ENCODE measurements at regions not wholly inside any gene's neighbourhood (a gene's known extent, or its start where the extent isn't known, plus 50 kb on each side); places are given as distances from the start of the nearest gene placed in this dataset.
A peak's percentile ranks its signal among the peaks of the same experiment; 100 is the strongest.
"Not testable (repeated sequence)": the region's sequence is repeated elsewhere in the genome, so short reads cannot be mapped to it uniquely, and the experiment has no call there.

DNA sequence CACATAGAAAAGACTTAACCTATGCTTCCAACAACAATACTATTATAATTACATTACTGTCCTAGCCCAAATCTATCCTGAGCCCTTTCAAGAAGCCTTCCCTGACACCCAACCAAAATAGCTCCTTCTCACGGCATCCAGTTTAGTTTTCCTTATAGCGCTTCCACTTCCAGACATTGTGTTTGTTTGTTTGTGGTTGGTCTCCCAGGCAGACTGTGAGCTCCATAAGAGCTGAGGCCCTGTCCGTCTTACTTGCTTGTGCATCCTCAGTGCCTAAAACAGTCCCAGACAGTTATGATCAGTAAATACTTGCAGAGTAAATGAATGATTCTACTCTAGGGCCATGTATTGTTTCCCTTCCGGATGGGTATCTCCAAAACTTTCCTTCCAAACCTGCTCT, 68.1 kb upstream of the STARD13 start:
- Histone ChIP-seq H3K4me1 (peaks cover 0 to 67% (median 32%) of the 10 kb centered on the region in 9 donors), H3K27me3 (peaks cover 0 to 11% (median 0%) of the 10 kb centered on the region in 7 donors), H3K27ac (peak overlapping the region in 7 of 10 donors; percentile 37 to 96 (median 60)), H3K9me3 (no peaks in the 10 kb centered on the region), H3K36me3 (no peaks in the 10 kb centered on the region), H3K4me3 (no peak overlapping the region)
- 58 to 70% methylated on average over 4 of the region's 4 CpGs for WGBS, 2 donors
- TF ChIP-seq, protein P1, sequence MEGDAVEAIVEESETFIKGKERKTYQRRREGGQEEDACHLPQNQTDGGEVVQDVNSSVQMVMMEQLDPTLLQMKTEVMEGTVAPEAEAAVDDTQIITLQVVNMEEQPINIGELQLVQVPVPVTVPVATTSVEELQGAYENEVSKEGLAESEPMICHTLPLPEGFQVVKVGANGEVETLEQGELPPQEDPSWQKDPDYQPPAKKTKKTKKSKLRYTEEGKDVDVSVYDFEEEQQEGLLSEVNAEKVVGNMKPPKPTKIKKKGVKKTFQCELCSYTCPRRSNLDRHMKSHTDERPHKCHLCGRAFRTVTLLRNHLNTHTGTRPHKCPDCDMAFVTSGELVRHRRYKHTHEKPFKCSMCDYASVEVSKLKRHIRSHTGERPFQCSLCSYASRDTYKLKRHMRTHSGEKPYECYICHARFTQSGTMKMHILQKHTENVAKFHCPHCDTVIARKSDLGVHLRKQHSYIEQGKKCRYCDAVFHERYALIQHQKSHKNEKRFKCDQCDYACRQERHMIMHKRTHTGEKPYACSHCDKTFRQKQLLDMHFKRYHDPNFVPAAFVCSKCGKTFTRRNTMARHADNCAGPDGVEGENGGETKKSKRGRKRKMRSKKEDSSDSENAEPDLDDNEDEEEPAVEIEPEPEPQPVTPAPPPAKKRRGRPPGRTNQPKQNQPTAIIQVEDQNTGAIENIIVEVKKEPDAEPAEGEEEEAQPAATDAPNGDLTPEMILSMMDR (IDR thresholded peaks at IDR 0.05), result no peak
- DNase-seq (no peak), ATAC-seq (no peak)
- intact Hi-C loops (cut with DNase I), result loop anchor here in 5 of 10 donors (5.0 to 10.0 kb wide), 6 partner anchors 66 to 584 kb away; partner anchors contain the start of gene STARD13 (in 2 of the 5)

DNA sequence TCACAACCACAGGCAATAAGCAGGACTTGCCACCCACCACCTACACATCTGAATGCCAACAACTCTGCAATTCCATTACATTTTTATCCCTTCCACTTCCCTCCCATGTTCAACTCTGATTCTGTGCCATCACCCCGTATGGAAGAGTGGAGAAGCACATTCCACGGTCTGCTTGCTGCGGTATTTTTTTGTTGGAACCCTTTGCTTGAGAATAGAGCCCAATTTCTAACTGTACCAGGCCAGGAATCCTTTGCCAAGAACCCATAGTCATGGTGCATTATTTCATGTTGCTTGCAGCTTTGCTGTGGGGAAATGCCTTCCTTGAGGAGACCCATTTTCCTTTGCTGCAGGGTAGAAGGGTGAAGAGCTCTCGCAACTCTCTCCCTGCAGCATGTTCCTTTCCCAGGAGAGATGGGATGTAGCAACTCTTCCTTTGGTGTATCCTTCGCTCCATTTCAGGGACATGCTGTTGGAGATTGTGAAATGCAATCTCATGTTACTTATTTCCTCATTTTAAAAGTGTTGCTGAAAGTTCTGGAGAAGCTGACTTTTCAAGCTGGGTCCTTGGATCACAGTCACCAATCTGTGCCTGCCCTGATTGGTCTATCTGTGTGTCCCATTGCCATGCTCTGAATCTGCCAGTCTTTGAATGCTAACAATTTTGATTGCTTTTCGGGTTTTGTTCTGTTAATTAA, 69.8 kb upstream of the STARD13 start:
- intact Hi-C loops (cut with DNase I), result loop anchor here in 2 of 10 donors (10.0 kb wide), 2 partner anchors 71 to 129 kb away; partner anchors contain the start of gene STARD13 (in 1 of the 2)
- H3K4me1 ChIP-seq, result peaks cover 0 to 55% (median 21%) of the 10 kb centered on the region in 9 donors
- peak overlapping the region in 2 of 10 donors; percentile 7 to 96 for H3K27ac ChIP-seq

DNA sequence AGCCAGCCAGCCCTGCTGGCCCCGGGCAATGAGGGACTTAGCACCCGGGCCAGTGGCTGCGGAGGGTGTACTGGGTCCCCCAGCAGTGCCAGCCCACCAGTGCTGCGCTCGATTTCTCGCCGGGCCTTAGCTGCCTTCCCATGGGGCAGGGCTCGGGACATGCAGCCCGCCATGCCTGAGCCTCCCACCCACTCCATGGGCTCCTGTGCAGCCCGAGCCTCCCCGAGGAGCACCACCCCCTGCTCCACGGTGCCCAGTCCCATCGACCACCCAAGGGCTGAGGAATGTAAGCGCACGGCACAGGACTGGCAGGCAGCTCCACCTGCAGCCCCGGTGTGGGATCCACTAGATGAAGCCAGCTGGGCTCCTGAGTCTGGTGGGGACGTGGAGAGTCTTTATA, 72.5 kb upstream of the STARD13 start:
- ATAC-seq, H3K36me3 ChIP-seq, H3K4me3 ChIP-seq, H3K27ac ChIP-seq, H3K27me3 ChIP-seq, DNase-seq, H3K9me3 ChIP-seq: not testable (repeated sequence)
- peaks cover 0 to 32% (median 10%) of the 10 kb centered on the region in 9 donors for H3K4me1 ChIP-seq
- 96 to 97% methylated on average over 10 to 14 of the region's 17 CpGs for WGBS, 2 donors
- intact Hi-C loops (cut with DNase I), result loop anchor here in 2 of 10 donors (10.0 kb wide), 2 partner anchors 73 to 127 kb away; partner anchors contain the start of gene STARD13 (in 1 of the 2)

More for the DNA sequence above, 69.8 kb upstream of the STARD13 start:
- DNase-seq (no peak), ATAC-seq (peak in 5 of 8 donors; percentile 13 to 72 (median 34))
- Histone ChIP-seq H3K4me3 (no peak overlapping the region), H3K27me3 (peaks cover 0 to 1% (median 0%) of the 10 kb centered on the region in 7 donors), H3K9me3 (no peaks in the 10 kb centered on the region), H3K36me3 (no peaks in the 10 kb centered on the region)
- TF ChIP-seq, protein P1 (IDR thresholded peaks at IDR 0.05), result no peak
- 80 to 86% methylated on average over 6 of the region's 6 CpGs for WGBS, 2 donors

DNA sequence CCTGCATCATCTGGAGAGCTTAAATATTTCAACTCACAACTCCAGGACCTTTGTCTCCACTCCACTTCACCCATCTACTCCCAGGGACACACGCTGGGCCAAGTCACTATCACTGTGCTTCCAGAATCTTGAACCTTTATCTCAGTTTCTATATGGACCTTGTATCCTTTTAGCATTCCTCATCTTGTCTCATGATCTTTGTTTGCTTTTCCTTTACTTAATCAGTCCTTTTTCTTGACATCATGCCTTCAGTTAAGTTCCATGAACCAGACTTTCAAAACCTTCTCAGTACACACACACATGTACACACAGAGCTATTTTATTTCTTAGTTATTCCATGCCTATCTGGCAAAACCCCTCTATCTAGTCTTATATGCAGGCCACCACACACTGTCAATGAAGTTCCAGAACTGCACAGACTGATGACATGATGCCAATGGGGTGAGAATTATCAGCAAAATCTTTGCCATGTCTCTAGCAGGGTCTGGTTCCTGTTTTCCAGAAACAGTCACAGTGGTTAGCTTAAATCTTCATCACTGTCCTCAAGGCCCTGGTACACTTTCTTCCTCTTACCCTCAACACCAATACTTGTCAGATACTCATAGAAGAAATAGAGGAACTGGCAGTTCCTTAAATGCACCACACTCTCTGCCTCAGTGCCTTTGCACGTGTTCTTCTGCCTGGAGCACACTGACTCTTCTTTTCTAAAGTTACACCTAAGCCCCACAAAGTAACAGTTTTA, 77.6 kb upstream of the STARD13 start:
- DNase-seq (no peak), ATAC-seq (peak in 7 of 8 donors; percentile 37 to 81 (median 75))
- H3K27me3 ChIP-seq, result no peaks in the 10 kb centered on the region
- H3K4me1 ChIP-seq, result peaks cover 0 to 20% (median 0%) of the 10 kb centered on the region in 9 donors
- H3K4me3 ChIP-seq, result no peak overlapping the region
- peak overlapping the region in 1 of 10 donors; percentile 34 for H3K27ac ChIP-seq
- 90 to 97% methylated on average over 2 of the region's 2 CpGs for WGBS, 2 donors
- H3K9me3 ChIP-seq, result no peaks in the 10 kb centered on the region
- intact Hi-C loops (cut with DNase I), result no loop called here
- TF ChIP-seq, protein P1 (IDR thresholded peaks at IDR 0.05), result no peak
- no peaks in the 10 kb centered on the region for H3K36me3 ChIP-seq
